IMR-90 (cell line): ENCODE measurements at regions not wholly inside any gene's neighbourhood (a gene's known extent, or its start where the extent isn't known, plus 50 kb on each side); places are given as distances from the start of the nearest gene placed in this dataset.

Experiments
- ATAC-seq: fragments of 200-7000 bp; cut with Tn5 transposase; 2 replicates; pipeline ENCODE4 v1.9.1; 2020; ENCODE audit warnings: low read depth, mild to moderate bottlenecking, moderate library complexity
- BruUV-seq: library from RNA; stranded (reverse); fragments of 400-500 nt; replicated peaks from 2 replicates; lab custom pipeline; 2021; lab: Mats Ljungman, UMichigan
- CTCF ChIA-PET: fragments of 300-600 bp; formaldehyde crosslinking; extraction: SDS; loops from one replicate; lab custom pipeline; 2021; ENCODE audit warnings: antibody characterized with exemption; lab: Yijun Ruan, JAX
- POLR2A ChIA-PET: fragments of 300-600 bp; sonication (Branson Sonifier 250); formaldehyde crosslinking; loops from one replicate; lab custom pipeline; 2022; ENCODE audit warnings: antibody characterized with exemption; ENCODE audit not compliant: unreplicated experiment; lab: Charles Lee
- DNase-seq: peaks from one replicate; pipeline ENCODE4 v3.0.0; 2013
- H2AFZ ChIP-seq: replicated peaks from 2 replicates; pipeline ENCODE3; 2013; ENCODE audit warnings: low read length, mild to moderate bottlenecking; ENCODE audit not compliant: poor library complexity
- H2AK5ac ChIP-seq: 2 replicates; pipeline ENCODE4 v1.6.1; 2013; ENCODE audit warnings: low read depth, low read length, inconsistent platforms
- H2AK9ac ChIP-seq: replicated peaks from 2 replicates; pipeline ENCODE3; 2013; ENCODE audit warnings: mild to moderate bottlenecking, low read depth, low read length, moderate library complexity; ENCODE audit not compliant: poor library complexity
- H2BK120ac ChIP-seq: 2 replicates; pipeline ENCODE4 v1.6.1; 2013; ENCODE audit warnings: low read depth, low read length, inconsistent platforms
- H2BK15ac ChIP-seq: 3 replicates; pipeline ENCODE4 v1.6.1; 2013; ENCODE audit warnings: low read depth, low read length, inconsistent platforms
- H2BK20ac ChIP-seq: 2 replicates; pipeline ENCODE4 v1.6.1; 2013; ENCODE audit warnings: low read depth, mild to moderate bottlenecking, inconsistent platforms, low read length, moderate library complexity
- H2BK5ac ChIP-seq: 2 replicates; pipeline ENCODE4 v1.6.1; 2013; ENCODE audit warnings: mild to moderate bottlenecking, low read depth, low read length, inconsistent platforms; ENCODE audit not compliant: poor library complexity, severe bottlenecking
- H3K14ac ChIP-seq: replicated peaks from 2 replicates; pipeline ENCODE4 v1.6.1; 2013; ENCODE audit warnings: low read depth, low read length, inconsistent platforms
- H3K18ac ChIP-seq: 2 replicates; pipeline ENCODE4 v1.6.1; 2013; ENCODE audit warnings: low read depth, low read length, control low read depth
- H3K23ac ChIP-seq: 2 replicates; pipeline ENCODE4 v1.6.1; 2013; ENCODE audit warnings: low read depth, low read length, inconsistent platforms
- H3K27ac ChIP-seq: 2 replicates; pipeline ENCODE4 v1.5.1; 2013; ENCODE audit warnings: mild to moderate bottlenecking, control low read depth, low read length; ENCODE audit not compliant: insufficient read depth
- H3K27me3 ChIP-seq: 2 replicates; pipeline ENCODE4 v1.6.1; 2013; ENCODE audit warnings: low read length; ENCODE audit not compliant: control insufficient read depth, insufficient read depth
- H3K36me3 ChIP-seq: 2 replicates; pipeline ENCODE4 v1.6.1; 2013; ENCODE audit warnings: low read length, mixed read lengths; ENCODE audit not compliant: control insufficient read depth, insufficient read depth
- H3K4ac ChIP-seq: 2 replicates; pipeline ENCODE4 v1.6.1; 2013; ENCODE audit warnings: low read depth, low read length, inconsistent platforms
- H3K4me1 ChIP-seq: 2 replicates; pipeline ENCODE4 v1.6.1; 2013; ENCODE audit warnings: low read length, mixed read lengths; ENCODE audit not compliant: control insufficient read depth, insufficient read depth
- H3K4me2 ChIP-seq: 2 replicates; pipeline ENCODE4 v1.6.1; 2013; ENCODE audit warnings: low read depth, mild to moderate bottlenecking, control low read depth, low read length, moderate library complexity
- H3K4me3 ChIP-seq: 2 replicates; pipeline ENCODE4 v1.5.1; 2013; ENCODE audit warnings: low read depth, mild to moderate bottlenecking, control low read depth, low read length, moderate library complexity; ENCODE audit not compliant: insufficient read depth
- H3K56ac ChIP-seq: 2 replicates; pipeline ENCODE4 v1.6.1; 2013; ENCODE audit warnings: low read length, inconsistent platforms; ENCODE audit not compliant: insufficient read depth; ENCODE audit errors: extremely low read depth
- H3K79me1 ChIP-seq, 2 experiments: 2 replicates each; pipeline ENCODE4 v1.6.1; 2013; ENCODE audit warnings: low read length in 2 of 2, inconsistent platforms in 1 of 2, low read depth in 1 of 2
- H3K9ac ChIP-seq: 2 replicates; pipeline ENCODE4 v1.6.1; 2013; ENCODE audit warnings: low read depth, low read length, control low read depth
- H3K9me1 ChIP-seq: 2 replicates; pipeline ENCODE4 v1.6.1; 2013; ENCODE audit warnings: low read length, inconsistent platforms; ENCODE audit not compliant: insufficient read depth
- H3K9me3 ChIP-seq: 2 replicates; pipeline ENCODE4 v1.6.1; 2013; ENCODE audit warnings: low read length; ENCODE audit not compliant: control insufficient read depth, insufficient read depth
- H4K20me1 ChIP-seq: 2 replicates; pipeline ENCODE4 v1.6.1; 2013; ENCODE audit warnings: low read length, inconsistent platforms; ENCODE audit not compliant: insufficient read depth
- H4K5ac ChIP-seq: 2 replicates; pipeline ENCODE4 v1.6.1; 2013; ENCODE audit warnings: mild to moderate bottlenecking, low read depth, low read length, control low read depth
- H4K8ac ChIP-seq, 2 experiments: 2 replicates each; pipeline ENCODE4 v1.6.1; 2013; ENCODE audit warnings: low read depth in 2 of 2, low read length in 2 of 2, control low read depth in 1 of 2, inconsistent platforms in 1 of 2
- H4K91ac ChIP-seq: 2 replicates; pipeline ENCODE4 v1.6.1; 2013; ENCODE audit warnings: low read depth, low read length, inconsistent platforms; ENCODE audit not compliant: insufficient read depth
- CEBPB ChIP-seq: IDR thresholded peaks from 2 replicates; pipeline ENCODE4 v1.6.1; 2012; ENCODE audit warnings: low read depth, low read length, improper control_type of control experiment
- CHD1 ChIP-seq: IDR thresholded peaks from 2 replicates; pipeline ENCODE4 v1.6.1; 2012; ENCODE audit warnings: low read depth, low read length, improper control_type of control experiment
- FOS ChIP-seq: fragments of 150-350 bp; IDR thresholded peaks from 2 replicates; pipeline ENCODE4 v1.6.1; 2016; ENCODE audit warnings: low read depth, low read length
- MAFK ChIP-seq: IDR thresholded peaks from 2 replicates; pipeline ENCODE4 v1.6.1; 2012; ENCODE audit warnings: low read depth, low read length, improper control_type of control experiment
- MAZ ChIP-seq: IDR thresholded peaks from 2 replicates; pipeline ENCODE4 v1.6.1; 2012; ENCODE audit warnings: low read depth, mild to moderate bottlenecking, low read length, improper control_type of control experiment, moderate library complexity, borderline replicate concordance
- MXI1 ChIP-seq: IDR thresholded peaks from 2 replicates; pipeline ENCODE4 v1.6.1; 2012; ENCODE audit warnings: low read depth, mild to moderate bottlenecking, low read length, moderate library complexity, borderline replicate concordance
- NFE2L2 ChIP-seq: fragments of 150-350 bp; IDR thresholded peaks from 2 replicates; pipeline ENCODE4 v1.6.1; 2016; ENCODE audit warnings: low read depth, mild to moderate bottlenecking, low read length
- POLR2A ChIP-seq: IDR thresholded peaks from 2 replicates; pipeline ENCODE4 v1.6.1; 2012; ENCODE audit warnings: mild to moderate bottlenecking, low read depth, low read length
- RCOR1 ChIP-seq: IDR thresholded peaks from 2 replicates; pipeline ENCODE4 v1.6.1; 2012; ENCODE audit warnings: mild to moderate bottlenecking, low read length, improper control_type of control experiment; ENCODE audit not compliant: insufficient replicate concordance
- RFX5 ChIP-seq: IDR thresholded peaks from 2 replicates; pipeline ENCODE4 v1.8.0; 2012; ENCODE audit warnings: low read depth, mild to moderate bottlenecking, low read length, moderate library complexity
- USF2 ChIP-seq: fragments of 150-350 bp; IDR thresholded peaks from 2 replicates; pipeline ENCODE4 v1.6.1; 2017; ENCODE audit warnings: mild to moderate bottlenecking, antibody characterized with exemption, low read length, low read depth
- WGBS, 2 experiments: methylation state at CpG; one replicate each; pipeline versions ENCODE4 v1.1.5 to v1.1.7; 2013; ENCODE audit warnings: missing lambda C conversion rate in 2 of 2; ENCODE audit not compliant: insufficient read length in 1 of 2; ENCODE audit errors: extremely low coverage in 2 of 2; 5-methylcytosine and 5-hydroxymethylcytosine counted together
- dilution Hi-C: fragments of 300-500 bp; cut with HindIII; formaldehyde crosslinking; loops from one replicate; pipeline ENCODE4 v1.14.3; 2018; ENCODE audit warnings: low sequenced_read_pairs; ENCODE audit not compliant: unreplicated experiment
- in situ Hi-C: fragments of 300-500 bp; cut with MboI; formaldehyde crosslinking; loops from 3 replicates; pipeline ENCODE4 v1.14.3; 2019; ENCODE audit warnings: low sequenced_read_pairs, inconsistent platforms, mixed read lengths
- intact Hi-C: fragments of 100-400 bp; cut with micrococcal nuclease; formaldehyde crosslinking; loops from 2 replicates; pipeline ENCODE4 v1.10.0; 2022

- TF ChIP-seq NFE2L2: peak; percentile 65; the same call in 1 of the 2 replicates
These were observed 191.2 kb upstream of the NABP1 start (continued) for GRCh38 chr2:191486584-191487320.

GRCh38 chr2:191488135-191488534 lies 189.8 kb upstream of the NABP1 start:
- Histone ChIP-seq H2BK20ac (peak overlapping the region; percentile 69), H3K27ac (no peak overlapping the region), H3K9me3 (no peaks in the 10 kb centered on the region), H3K9ac (no peak overlapping the region), H3K79me1 (no peaks in the 10 kb centered on the region), H3K56ac (no peak overlapping the region), H2AK9ac (no peak overlapping the region), H3K4me1 (peaks cover 10% of the 10 kb centered on the region), H2BK120ac (peak overlapping the region; percentile 78), H3K9me1 (peaks cover 14% of the 10 kb centered on the region), H3K4me3 (no peak overlapping the region), H4K8ac (peak overlapping the region in 1 of 2 experiments; percentile 45; a peak in 2 of 4 replicates), H4K91ac (peak overlapping the region; percentile 39; the same call in 1 of the 2 replicates), H2AFZ (peak overlapping the region; percentile 18), H4K5ac (peak overlapping the region; percentile 35; the same call in 1 of the 2 replicates), H4K20me1 (no peaks in the 10 kb centered on the region), H3K23ac (peak overlapping the region; percentile 22; the same call in 1 of the 2 replicates), H3K4me2 (no peak overlapping the region), H3K4ac (peak overlapping the region; percentile 58), H2AK5ac (peak overlapping the region; percentile 47), H3K14ac (peak overlapping the region; percentile 72), H3K36me3 (no peaks in the 10 kb centered on the region), H3K27me3 (no peaks in the 10 kb centered on the region), H2BK5ac (peak overlapping the region; percentile 49), H3K18ac (peak overlapping the region; percentile 51; the same call in 1 of the 2 replicates), H2BK15ac (peak overlapping the region; percentile 59; the same call in 2 of the 3 replicates)
- intact Hi-C loops: no loop called here
- no TSS peak for BruUV-seq
- ATAC-seq: no peak
- ChIA-PET POLR2A (no interaction called here), CTCF (interaction anchor here (0.9 kb wide), 1 partner anchor 13 kb away, joined by 4 read pairs; no protein-coding TSS in a partner anchor)
- TF ChIP-seq CEBPB: no peak
- TF ChIP-seq RCOR1: no peak
- no peak for TF ChIP-seq RFX5
- no peak for TF ChIP-seq FOS
- TF ChIP-seq MXI1: no peak
- no peak for TF ChIP-seq MAZ
- TF ChIP-seq USF2: no peak
- TF ChIP-seq CHD1: no peak
- no peak for TF ChIP-seq MAFK
- TF ChIP-seq POLR2A: no peak
- 80% methylated on average over 1 of the region's 7 CpGs; no CpG with 5 or more reads in 1 of the 2 experiments for WGBS, 2 experiments
- DNase-seq: no peak
- in situ Hi-C loops: no loop called here
- dilution Hi-C loops: no loop called here
